IPS DF 19.7 (cell line): ENCODE measurements at regions not wholly inside any gene's neighbourhood (a gene's known extent, or its start where the extent isn't known, plus 50 kb on each side); places are given as distances from the start of the nearest gene placed in this dataset.
A peak's percentile ranks its signal among the peaks of the same experiment; 100 is the strongest.

Source experiments
- DNase-seq: peaks from one replicate; pipeline ENCODE4 v3.0.0-alpha.2; 2013; ENCODE audit warnings: low read depth, low spot score

GRCh38 chr15:35320158-35320780 lies 225.7 kb downstream of the DPH6 start:
- DNase-seq, result no peak

- no peak for DNase-seq
Measured at GRCh38 chr15:35319354-35319753, 226.6 kb downstream of the DPH6 start.

GRCh38 chr15:35317217-35317616 lies 228.7 kb downstream of the DPH6 start:
- DNase-seq, result no peak

GRCh38 chr15:35312344-35312743 lies 227.2 kb upstream of the NANOGP8 start:
- no peak for DNase-seq

GRCh38 chr15:35311615-35312014 lies 226.5 kb upstream of the NANOGP8 start:
- DNase-seq, result no peak

GRCh38 chr15:35309886-35310285 lies 224.8 kb upstream of the NANOGP8 start:
- DNase-seq, result no peak

- no peak for DNase-seq
Measured at GRCh38 chr15:35308802-35309201, 223.7 kb upstream of the NANOGP8 start.

GRCh38 chr15:35307676-35308075 lies 222.6 kb upstream of the NANOGP8 start:
- no peak for DNase-seq

GRCh38 chr15:35307026-35307425 lies 221.9 kb upstream of the NANOGP8 start:
- DNase-seq, result no peak

GRCh38 chr15:35306361-35306981 lies 221.4 kb upstream of the NANOGP8 start:
- DNase-seq, result no peak

GRCh38 chr15:35305946-35306345 lies 220.9 kb upstream of the NANOGP8 start:
- no peak for DNase-seq

- no peak for DNase-seq
Measured at GRCh38 chr15:35305031-35305550, 220.0 kb upstream of the NANOGP8 start.

GRCh38 chr15:35304389-35304788 lies 219.3 kb upstream of the NANOGP8 start:
- no peak for DNase-seq

- DNase-seq, result no peak
Measured at GRCh38 chr15:35302334-35302733, 217.2 kb upstream of the NANOGP8 start.

GRCh38 chr15:35301088-35301487 lies 216.0 kb upstream of the NANOGP8 start:
- DNase-seq, result no peak

- no peak for DNase-seq
Measured at GRCh38 chr15:35299059-35299735, 214.1 kb upstream of the NANOGP8 start.

GRCh38 chr15:35298509-35298908 lies 213.4 kb upstream of the NANOGP8 start:
- DNase-seq, result no peak

GRCh38 chr15:35293353-35294130 lies 208.4 kb upstream of the NANOGP8 start:
- peak; percentile 9 for DNase-seq

GRCh38 chr15:35290301-35290721 lies 205.2 kb upstream of the NANOGP8 start:
- DNase-seq, result no peak

GRCh38 chr15:35289024-35289617 lies 204.0 kb upstream of the NANOGP8 start:
- DNase-seq, result peak; percentile 9

- no peak for DNase-seq
Measured at GRCh38 chr15:35288580-35288979, 203.5 kb upstream of the NANOGP8 start.

- no peak for DNase-seq
Measured at GRCh38 chr15:35286721-35287120, 201.6 kb upstream of the NANOGP8 start.
